GM21526 (cell line): ENCODE measurements at regions not wholly inside any gene's neighbourhood (a gene's known extent, or its start where the extent isn't known, plus 50 kb on each side); places are given as distances from the start of the nearest gene placed in this dataset.

Experiments
- ATAC-seq: cut with Tn5 transposase; IDR thresholded peaks from one replicate; pipeline ENCODE4 v1.9.1; 2021; ENCODE audit warnings: moderate library complexity; ENCODE audit not compliant: unreplicated experiment, low FRiP score

GRCh38 chr10:44066527-44067255 lies 318.2 kb downstream of the CXCL12 start:
- ATAC-seq = no peak

GRCh38 chr10:44065788-44066526 lies 318.9 kb downstream of the CXCL12 start:
- no peak for ATAC-seq

GRCh38 chr10:44064987-44065787 lies 319.7 kb downstream of the CXCL12 start:
- no peak for ATAC-seq

DNA sequence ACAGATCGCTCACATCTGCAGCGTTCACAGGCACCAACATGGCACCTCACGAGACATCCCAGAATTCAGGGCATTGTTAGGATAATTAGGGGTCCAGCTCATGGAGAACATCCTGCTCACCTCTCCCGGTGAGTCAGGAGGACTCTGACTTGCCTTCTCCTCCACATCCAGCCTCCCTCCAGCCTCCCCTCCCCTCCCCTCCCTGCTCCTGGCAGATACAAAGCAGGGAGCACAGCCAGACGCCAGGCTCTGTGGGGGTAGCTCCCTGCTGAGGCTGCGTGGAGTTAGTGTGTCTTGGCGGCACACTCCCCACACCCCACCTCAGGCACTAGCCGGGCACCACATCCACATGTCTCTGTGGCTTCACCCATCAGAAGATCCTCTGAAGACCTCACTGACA lies 320.6 kb downstream of the CXCL12 start:
- no peak for ATAC-seq

DNA sequence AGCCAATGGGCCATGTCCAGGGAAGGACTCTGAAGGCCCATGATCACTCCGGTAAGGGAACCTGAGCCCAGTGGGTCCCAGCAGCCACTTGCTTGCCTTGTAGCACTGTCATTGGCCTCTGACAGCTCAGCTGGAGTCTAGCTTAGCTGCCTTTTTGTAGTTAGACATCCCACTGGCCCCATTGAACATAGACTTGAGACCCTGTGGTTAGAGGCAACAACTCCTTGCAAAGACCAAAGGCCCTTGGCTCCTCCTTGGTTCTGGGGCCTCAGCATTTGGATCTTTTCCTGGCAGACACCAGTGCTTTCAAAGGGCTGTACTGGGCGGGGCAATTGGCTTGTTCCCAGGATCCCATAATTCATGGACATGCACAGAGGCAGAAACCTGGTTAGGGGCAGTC lies 321.2 kb downstream of the CXCL12 start:
- ATAC-seq = no peak

GRCh38 chr10:44060719-44061118 lies 324.2 kb downstream of the CXCL12 start:
- ATAC-seq = no peak

GRCh38 chr10:44060221-44060620 lies 324.7 kb downstream of the CXCL12 start:
- no peak for ATAC-seq

DNA sequence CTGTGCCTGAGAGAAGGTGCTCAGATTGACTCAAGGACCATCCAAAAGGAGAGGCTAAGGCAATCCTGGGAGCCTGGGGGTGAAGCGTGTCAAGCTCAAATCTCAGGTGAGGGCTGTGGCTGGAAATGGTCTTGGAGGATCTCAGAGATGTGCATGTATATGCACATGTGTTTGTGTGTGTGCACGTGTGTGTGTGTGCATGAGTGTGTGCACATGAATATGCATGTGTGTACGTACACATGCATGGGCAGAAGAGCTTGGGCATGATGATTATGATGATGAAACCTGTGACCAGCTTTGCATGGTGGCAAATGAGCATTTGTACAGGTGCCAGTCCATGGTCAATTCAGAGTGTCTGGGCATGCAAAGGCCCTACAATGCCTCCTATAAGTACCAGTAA lies 326.6 kb downstream of the CXCL12 start:
- no peak for ATAC-seq

GRCh38 chr10:44056967-44057805 lies 327.7 kb downstream of the CXCL12 start:
- ATAC-seq = no peak

DNA sequence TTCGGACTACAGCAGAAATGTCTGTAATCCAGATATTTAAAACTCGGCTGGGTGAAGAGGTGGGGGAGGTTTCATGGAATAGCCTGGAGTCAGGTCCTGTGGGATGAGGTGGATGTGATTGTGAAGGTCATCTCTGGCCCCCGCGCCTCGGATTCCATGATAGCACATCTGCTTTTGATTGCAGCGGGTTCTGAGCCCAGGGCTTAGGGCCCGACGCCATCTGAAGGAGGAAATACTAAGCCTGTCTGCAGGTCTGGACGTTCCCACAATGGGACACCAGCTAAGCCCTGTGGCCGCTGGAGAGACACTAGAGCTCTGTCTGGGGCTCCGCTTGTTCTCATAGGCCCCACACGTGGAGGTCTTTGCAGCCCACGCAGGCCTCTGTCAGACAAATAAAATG lies 328.7 kb downstream of the CXCL12 start:
- no peak for ATAC-seq

DNA sequence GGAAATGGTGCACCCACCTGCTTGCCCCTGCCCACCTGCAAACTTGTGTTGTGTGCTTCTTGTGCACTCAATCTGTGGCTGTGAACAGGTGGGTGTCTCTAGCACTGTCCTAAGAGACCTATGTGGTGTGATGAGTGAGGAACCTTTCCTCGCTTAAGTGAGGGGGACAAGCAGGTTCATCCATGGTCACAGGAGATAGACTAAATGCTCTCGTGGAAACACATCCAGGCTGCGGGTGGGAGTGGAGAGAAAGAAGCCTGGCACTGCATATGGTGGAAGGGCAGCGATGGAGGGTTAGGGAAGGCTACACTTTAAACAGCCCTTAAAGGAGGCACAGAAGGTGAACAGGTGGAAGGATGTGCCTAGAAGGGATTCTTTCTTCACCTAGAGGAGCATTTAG lies 330.9 kb downstream of the CXCL12 start:
- ATAC-seq = no peak

DNA sequence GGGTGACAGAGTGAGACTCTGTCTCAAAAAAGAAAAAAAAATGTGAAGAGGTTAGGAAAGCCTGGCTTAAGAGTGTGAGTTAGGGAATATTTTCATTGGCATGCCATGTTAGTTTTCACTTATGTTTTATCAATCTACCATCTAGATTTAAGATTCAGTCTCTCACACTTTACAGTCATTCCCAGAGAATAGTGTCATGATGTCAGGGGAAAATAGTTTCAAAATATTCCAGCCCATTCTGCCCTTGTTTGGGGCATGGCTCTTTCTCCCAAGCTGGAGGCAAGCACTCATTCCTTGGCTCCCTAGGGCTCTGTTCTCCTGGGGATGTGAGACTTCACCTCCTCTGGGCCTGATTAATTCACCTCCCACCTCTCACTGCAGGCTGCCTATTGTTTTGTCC lies 331.5 kb downstream of the CXCL12 start:
- no peak for ATAC-seq

GRCh38 chr10:44051584-44052385 lies 333.1 kb downstream of the CXCL12 start:
- no peak for ATAC-seq

DNA sequence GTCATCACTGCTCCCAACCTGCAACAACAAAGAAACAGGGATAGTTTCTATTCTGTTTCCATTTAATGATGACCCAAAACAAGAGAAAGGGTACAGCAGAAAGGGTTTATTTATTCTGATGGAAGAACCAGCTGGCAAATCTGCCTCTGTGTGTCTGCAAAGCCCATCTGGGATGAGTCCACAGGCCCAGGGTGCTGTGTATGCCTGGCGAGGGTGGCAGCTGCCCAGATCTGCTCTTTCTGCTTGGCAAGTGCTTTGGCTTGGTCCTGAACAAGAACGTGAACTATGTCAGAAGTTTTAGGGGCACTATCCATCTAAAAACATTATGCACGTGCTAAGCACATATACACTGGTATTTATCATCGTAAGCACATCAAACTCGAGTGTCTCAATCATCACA lies 333.8 kb downstream of the CXCL12 start:
- no peak for ATAC-seq

DNA sequence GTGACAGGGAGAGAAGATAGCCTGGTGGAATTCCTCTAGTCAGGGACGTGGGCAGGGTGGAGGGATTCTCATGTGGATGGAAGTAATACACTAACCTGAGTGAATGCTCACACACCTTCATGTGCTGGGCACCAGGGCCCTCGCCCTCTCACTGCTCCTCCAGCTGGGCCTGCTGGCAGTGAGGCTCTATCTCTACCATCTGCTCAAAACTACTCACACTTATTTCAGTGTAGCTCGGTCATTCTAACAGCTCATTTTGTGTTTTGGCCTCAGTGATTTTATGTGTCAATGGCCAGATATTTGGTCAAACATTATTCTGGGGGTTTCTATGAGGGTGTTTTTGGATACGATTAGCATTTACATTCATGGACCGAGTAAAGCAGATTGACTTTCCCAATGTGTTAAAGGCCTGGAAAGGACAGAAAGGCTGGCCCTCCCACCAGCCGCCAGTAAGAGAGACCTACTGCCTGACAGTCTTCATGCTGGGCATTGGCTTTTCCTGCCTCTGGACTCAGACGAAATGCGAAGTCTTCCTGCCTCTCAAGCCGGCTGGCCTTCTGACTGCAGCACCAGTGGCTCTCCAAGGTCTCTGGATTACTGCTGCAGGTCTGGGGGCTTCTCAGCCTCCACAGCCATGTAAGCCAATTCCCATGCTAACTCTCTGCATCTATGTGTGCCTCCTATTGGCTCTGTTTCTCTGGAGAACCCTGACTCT lies 335.4 kb downstream of the CXCL12 start:
- ATAC-seq = no peak

DNA sequence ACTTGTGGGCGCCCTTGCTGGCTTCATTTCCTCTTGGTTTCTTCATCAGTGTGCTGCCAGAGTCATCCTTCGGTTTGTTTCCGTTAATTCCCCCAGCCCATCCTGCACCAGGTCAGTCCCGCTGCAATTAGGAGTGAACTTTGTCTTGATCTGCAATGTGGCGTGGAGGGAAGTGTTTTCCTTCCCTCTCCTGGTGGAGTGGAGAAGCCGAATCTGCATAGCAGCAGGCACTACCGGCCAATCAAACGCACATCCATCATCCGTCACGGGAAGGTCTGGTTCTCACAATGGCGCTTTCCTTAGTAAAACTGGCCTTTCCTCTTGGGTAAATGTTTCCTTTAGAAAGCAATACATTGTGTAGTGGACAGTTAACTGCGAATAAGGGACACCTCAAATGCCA lies 337.5 kb downstream of the CXCL12 start:
- no peak for ATAC-seq

DNA sequence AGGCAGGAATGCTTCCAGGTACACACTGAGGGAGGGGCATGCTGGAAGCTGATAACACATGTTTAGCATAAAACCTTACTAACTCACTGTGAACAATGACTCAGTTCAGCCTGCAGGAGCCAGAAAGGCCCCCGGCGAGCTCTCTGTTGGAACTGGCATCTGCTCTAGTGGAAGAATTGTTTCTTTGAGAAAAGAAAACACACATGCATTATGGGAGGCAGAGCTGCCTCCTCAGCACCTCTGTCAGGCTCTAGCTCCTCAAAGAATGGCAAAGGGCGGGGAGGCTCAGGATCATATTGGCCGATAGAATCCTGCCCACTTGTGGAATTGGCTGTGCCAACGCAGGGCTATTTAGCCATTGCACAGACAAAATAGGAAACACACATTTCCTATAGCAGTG lies 338.3 kb downstream of the CXCL12 start:
- ATAC-seq = no peak

GRCh38 chr10:44045020-44045419 lies 339.9 kb downstream of the CXCL12 start:
- ATAC-seq = no peak

GRCh38 chr10:44044549-44044948 lies 340.3 kb downstream of the CXCL12 start:
- ATAC-seq = no peak
